Head of caudate nucleus (tissue), 42 donors: ENCODE measurements at regions not wholly inside any gene's neighbourhood (a gene's known extent, or its start where the extent isn't known, plus 50 kb on each side); places are given as distances from the start of the nearest gene placed in this dataset.
A peak's percentile ranks its signal among the peaks of the same experiment; 100 is the strongest.

Experiments used
- DNase-seq, 42 donors: peaks; one replicate each; pipeline versions ENCODE4 v3.0.0 to v3.0.0-alpha.2; 2020 to 2021; ENCODE audit warnings: mixed read lengths in 7 of 42
- intact Hi-C: fragments of 100-400 bp; cut with DNase I; formaldehyde crosslinking; loops from one replicate; pipeline ENCODE4 v1.15.0; 2022

DNA sequence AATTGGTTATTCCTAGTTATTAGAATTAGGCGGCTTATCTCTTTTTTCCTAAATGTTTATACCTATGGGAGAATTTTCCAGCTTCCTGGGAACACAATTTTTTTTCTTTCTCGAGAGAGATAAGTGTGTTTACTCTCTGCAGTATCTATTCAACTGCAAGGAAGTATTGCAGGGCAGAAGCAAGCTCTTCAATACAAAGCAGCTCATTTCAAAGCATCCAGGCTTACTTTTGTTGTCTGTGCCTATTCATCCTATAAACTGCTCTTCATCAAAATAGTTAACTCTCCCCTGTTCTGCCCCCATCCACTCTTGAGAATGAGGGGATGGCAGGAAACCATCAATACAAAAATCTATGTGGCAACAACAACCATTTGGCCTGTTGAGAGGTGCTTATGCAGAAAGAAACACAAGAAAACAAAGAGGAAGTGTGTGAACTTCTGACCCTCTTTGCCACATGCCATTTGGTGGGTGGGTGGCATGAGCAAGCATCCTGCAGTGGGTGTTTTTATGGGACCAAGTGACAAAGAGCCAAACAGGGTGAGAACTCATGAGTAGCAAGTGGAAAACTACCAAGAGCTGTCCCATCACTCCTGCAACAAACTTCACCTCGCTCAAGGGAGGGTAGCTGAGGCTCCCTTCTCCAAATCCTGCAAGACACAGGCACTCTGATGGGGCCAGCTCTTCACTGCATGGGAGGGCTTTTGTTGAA is 50.6 kb upstream of the MRPS6 start:
- no peak for DNase-seq
- intact Hi-C loops = no loop called here

DNA sequence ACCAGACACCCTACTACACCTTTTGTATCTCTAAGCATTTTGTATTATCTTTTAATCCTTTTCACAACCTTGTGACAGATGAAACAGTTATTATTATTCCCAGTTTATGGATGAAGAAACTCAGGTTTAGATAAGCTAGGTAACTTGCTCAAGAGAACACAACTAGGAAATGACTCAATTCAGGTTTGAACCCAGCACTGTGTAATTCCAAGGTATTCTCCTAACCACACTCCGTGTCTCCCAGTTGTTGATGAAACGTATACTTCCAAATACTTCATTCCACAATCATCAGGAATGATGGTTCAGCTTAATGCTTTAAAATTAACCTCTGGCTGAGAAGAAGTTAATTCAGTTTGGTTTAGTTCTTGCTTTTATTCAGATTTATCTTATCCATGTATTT is 51.7 kb upstream of the MRPS6 start:
- intact Hi-C loops = no loop called here

DNA sequence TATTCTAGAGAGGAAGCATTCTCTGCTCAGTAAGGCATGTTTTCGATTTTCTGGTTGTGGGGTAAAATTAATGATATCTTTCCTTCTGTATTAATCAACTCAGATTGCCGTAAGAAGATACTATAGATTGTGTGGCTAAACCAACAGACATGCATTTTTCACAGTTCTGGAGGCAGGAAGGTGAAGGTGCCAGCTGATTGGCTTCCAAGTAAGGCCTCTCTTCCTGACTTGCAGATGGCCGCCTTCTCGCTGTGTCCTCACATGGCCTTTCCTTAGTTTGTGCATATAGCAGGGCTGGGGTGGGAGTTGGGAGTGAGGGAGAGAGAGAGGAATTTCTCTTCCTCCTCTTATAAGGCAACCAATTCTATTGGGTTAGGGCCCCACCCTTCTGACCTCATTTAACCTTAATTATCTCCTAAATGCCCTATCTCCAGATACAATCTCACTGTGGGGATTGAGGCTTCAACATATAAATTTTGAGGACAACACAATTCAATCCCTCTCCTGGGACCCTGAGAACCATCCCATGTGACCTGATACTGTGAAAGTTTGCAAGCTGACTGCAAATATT is 52.3 kb upstream of the MRPS6 start:
- intact Hi-C loops = no loop called here

More for the DNA sequence above, 51.7 kb upstream of the MRPS6 start:
- DNase-seq = no peak

GRCh38 chr21:34020005-34020847 is 53.2 kb upstream of the MRPS6 start:
- DNase-seq = peak in 1 of 42 donors; percentile 2
- intact Hi-C loops = no loop called here

More for the DNA sequence above, 52.3 kb upstream of the MRPS6 start:
- DNase-seq = no peak

GRCh38 chr21:34019402-34019801 is 54.0 kb upstream of the MRPS6 start:
- DNase-seq = no peak
- intact Hi-C loops = no loop called here

DNA sequence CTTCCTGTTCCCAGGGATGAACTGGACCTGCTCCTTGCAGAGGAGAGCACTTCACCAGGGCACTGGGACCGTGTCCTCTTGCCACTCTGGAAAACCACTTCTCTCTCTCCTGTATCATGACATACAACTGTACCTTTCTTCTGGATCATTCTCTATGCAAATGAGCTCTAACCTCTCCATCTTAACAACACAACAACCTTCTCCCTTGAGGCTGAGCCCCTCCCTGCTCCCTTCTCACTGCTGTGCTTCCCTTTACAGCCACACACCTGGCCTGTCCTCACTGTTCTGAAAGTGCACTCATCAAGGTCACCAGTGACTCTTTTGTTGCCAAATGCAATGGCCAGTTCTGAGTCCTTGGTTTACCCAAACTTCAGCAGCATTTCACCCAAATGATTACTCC is 54.5 kb upstream of the MRPS6 start:
- intact Hi-C loops = no loop called here
- DNase-seq = no peak

- intact Hi-C loops = no loop called here
These were observed 55.2 kb upstream of the MRPS6 start for GRCh38 chr21:34018185-34018584.

DNA sequence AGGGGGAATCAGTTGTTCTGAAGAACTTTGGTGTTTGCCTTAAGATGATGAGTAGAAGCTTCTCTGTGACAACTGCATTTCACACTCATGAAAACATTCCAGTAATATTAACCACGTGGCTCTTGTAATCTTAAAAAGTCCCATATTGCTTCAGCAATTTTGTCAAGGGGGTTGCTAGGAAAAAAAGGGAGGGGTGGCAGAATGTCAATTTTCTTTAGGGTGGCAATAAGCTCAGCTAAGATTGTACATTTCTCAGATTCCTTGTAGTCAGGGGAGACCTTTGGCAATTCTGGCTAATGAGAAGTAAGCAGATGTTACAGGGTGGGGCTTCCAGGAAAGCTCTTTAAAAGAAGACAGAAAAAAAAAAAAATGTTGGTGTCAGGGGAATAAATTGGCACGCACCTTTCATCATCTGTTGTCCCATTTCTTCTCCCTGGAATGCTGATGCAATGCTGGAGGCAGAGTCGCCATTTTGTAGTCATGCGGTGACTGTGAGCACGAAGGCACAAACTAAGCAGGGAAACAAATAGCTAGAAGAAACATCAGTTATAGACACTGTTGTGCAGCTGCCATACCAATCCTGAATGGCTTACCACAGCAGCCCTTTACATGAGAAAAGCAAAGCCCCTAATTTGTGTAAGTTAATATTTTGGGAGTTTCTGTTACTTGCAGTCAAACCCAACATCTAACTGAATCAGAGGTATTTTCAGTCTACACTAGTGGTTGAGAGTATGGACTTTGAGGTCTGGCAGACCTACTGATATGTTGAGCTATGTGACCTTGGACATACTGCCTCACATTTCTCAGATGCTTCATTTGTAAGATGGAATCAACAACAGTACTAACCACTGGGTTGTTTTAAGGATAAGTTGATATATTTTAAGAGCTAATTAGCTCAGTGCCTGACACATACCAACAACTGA is 56.1 kb upstream of the MRPS6 start:
- intact Hi-C loops = no loop called here
- DNase-seq = no peak

More at GRCh38 chr21:34018185-34018584, 55.2 kb upstream of the MRPS6 start:
- DNase-seq = no peak

DNA sequence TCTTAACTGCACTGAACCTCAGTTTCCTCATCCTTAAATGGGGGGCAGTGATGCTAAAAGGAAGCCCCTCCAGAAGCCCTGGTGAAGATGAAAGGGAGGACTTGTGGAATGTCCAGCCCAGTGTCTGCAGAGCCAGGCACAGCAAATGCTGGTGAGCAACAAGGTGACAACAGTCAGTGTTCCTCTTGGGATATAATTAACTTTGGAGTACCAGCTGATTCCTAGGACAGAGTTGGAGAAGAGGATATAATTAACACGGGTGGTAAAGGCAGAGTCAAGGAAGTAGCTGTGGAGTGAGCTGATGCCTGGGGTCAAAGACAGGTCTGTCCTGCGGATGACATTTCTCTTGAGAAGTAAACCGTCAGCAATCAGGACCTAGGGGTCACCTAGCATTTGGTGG is 60.7 kb upstream of the MRPS6 start:
- intact Hi-C loops = no loop called here
- no peak for DNase-seq

DNA sequence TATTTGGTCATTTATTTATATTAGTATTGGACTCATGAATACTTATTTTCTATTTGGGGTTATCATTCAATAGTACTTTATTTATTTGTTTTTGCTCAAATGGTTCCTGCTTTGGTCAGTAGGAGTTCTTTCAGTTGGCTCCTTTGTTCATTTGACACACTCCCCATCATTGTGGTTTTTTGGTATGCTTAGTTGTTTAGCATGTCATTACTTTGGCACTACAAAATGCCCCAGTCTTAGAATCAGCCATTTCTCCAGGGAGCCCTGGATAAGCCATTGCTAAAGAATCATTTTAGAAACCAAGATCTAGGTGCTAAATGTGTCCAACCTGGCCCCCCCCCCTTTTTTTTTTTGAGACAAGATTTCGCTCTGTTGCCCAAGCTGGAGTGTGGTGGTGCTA is 61.7 kb upstream of the MRPS6 start:
- no peak for DNase-seq
- intact Hi-C loops = no loop called here

- no peak for DNase-seq
- intact Hi-C loops = no loop called here
These were observed 64.2 kb upstream of the MRPS6 start for GRCh38 chr21:34009193-34009592.

DNA sequence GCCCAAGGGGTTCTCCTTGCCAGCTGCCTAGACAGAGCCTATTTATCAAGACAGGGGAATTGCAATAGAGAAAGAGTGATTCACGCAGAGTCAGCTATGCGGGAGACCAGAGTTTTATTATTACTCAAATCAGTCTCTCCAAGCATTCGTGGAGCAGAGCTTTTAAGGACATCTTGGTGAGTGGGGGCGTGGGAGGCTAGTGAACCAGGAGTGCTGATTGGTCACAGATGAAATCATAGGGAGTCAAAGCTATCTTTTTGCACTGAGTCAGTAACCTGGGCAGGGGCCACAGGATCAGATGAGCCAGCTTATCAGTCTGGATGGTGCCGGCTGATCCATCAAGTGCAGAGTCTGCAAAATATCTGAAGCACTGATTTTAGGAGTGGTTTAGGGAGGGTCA is 64.8 kb upstream of the MRPS6 start:
- intact Hi-C loops = no loop called here
- DNase-seq = no peak

DNA sequence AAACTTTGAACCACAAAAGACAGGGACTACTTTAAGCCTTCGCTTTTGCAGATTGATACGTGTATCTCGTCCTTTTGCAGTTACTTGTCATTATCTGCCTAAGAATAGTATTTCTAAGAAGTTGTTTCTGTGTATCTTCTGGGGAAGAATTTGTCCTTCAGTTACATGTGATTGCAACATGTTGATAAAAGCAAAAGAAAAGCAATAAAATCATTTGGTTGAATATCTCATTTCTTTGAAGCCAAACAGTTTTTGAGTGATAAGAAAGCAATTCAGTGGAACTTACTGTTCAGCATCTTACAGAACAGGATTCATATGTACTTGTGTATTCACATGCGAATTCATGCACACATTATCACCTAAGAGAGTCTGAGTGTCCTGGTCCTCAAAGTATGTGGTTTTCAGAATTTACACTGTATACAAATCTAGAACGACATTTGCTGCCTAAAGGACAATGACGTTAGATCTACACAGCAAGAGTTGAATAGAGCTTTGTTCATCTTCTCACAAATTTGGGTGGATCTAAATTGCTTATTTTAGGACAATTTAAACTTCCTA is 66.7 kb upstream of the MRPS6 start:
- intact Hi-C loops = no loop called here
- DNase-seq = no peak

DNA sequence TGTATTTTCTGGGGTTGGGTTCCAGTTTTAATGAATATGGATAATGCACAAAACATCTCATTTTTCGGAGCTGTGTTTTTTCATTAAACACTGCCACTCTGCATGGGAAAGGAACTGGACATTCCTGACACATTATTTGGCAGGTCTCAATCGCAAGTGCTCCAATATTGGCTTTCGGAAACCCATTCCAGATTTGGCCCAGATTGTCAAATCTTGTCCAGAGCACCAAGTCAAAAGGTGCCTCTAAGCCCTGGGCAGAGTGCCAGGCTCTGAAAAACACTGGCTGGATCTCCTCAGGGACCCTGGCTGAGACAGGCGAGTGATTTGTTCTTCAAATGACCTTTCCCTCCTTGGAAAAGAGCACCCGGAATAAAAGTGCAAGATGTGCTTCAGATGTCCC is 68.4 kb upstream of the MRPS6 start:
- DNase-seq = peak in 4 of 42 donors; percentile 13 to 43 (median 18)
- intact Hi-C loops = no loop called here

- DNase-seq = no peak
- intact Hi-C loops = no loop called here
These were observed 69.1 kb upstream of the MRPS6 start for GRCh38 chr21:34004013-34004938.

GRCh38 chr21:34003428-34003827 is 70.0 kb upstream of the MRPS6 start:
- intact Hi-C loops = no loop called here
- DNase-seq = no peak

DNA sequence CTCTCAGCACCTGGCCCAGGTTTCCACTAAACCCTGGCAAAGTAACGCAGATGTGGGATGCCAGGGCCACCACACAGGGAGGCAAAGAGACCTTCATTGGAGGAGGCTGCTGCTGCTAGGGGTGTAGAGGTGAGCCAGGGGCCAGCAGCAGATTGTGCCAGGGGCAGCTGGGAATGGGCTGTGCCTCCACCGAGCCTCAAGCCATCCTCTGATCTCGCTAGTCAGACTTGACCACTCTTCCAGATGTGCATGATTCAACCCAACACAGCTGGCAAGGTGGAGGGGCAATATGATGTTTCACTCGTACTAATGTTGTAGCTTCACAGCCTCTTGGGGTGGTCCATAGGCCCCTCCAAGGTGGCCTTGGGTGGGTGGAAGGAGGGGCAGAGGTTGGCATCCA is 73.0 kb upstream of the MRPS6 start:
- intact Hi-C loops = no loop called here
- DNase-seq = no peak

DNA sequence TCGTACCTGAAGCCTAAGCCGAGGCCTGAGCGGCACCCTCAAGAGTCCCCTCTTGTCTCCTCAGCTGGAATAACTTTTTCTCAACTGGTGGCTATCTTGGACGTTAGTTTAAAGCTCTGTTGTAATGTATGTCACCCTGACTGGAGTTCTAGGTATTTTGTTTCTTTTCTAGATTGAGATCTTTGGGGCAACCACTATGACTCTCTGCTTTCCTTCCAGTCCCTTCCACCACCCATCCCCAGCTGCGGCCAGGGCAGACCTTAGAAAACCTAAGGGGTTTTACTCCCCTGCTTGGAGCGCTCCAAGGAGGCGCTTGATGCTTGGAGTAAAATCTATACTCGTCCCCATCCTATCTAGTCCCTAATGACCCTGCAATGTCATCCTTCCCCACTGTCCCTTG is 74.6 kb upstream of the MRPS6 start:
- no peak for DNase-seq
- intact Hi-C loops = no loop called here
